GM21390 (cell line): ENCODE measurements at regions not wholly inside any gene's neighbourhood (a gene's known extent, or its start where the extent isn't known, plus 50 kb on each side); places are given as distances from the start of the nearest gene placed in this dataset.
"Not testable (repeated sequence)": the region's sequence is repeated elsewhere in the genome, so short reads cannot be mapped to it uniquely, and the experiment has no call there.

Experiments used
- ATAC-seq: cut with Tn5 transposase; IDR thresholded peaks from one replicate; pipeline ENCODE4 v1.9.1; 2021; ENCODE audit not compliant: unreplicated experiment

DNA sequence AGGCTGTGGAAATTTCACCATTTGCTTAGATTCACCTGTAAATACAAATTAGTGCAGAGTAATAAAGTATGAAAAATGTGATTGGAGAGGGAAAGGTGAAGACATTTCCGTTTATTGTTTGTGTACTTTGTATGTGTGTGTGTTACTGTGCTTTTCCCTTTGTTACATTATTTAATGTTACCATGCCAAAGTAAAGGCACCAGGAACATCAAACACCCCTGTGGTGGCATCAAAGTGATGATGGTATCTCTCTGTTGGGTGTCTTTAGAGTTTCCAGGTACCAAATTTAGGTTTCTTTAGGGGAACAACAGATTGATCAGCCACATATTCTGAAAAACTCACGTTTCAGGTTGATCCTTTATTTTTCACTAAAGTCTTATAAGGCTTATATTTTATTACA, 189.0 kb upstream of the FBXO33 start:
- ATAC-seq: no peak

DNA sequence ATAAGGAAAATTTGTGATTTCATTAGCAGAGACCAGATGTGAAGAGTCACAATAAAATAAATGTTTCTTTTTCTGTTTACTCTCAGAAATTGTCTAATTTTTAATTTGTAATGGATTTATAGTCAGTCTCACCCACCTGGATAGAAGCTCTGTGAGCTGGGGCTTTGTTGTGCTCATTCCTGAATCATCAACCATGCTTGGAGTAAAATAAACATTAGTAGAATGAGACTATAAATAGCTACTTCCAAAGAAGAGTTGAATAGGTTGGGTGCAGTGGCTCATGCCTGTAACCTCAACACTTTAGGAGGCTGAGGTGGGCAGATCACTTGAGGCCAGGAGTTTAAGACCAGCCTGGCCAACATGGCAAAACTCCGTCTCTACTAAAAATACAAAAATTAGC, 185.3 kb upstream of the FBXO33 start:
- ATAC-seq: no peak

DNA sequence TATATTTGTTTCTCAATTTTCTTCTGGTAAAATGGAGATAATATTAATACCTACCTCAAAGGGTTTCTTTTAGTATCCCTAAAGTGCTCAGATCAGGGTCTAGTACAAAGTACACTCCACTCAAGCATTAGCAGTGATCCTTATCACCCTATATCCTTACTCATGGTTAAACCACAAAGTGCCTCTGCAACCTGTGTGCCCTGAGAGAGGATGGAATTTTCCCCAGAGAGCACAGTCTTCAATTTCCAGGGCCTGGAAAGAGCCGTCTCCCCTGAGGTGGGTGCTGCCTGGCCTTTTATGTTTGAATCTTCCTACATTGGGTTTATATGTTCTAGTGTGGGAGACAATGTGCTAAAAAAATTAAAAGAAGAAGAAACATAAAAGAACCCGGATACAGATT, 183.1 kb upstream of the FBXO33 start:
- ATAC-seq: no peak

DNA sequence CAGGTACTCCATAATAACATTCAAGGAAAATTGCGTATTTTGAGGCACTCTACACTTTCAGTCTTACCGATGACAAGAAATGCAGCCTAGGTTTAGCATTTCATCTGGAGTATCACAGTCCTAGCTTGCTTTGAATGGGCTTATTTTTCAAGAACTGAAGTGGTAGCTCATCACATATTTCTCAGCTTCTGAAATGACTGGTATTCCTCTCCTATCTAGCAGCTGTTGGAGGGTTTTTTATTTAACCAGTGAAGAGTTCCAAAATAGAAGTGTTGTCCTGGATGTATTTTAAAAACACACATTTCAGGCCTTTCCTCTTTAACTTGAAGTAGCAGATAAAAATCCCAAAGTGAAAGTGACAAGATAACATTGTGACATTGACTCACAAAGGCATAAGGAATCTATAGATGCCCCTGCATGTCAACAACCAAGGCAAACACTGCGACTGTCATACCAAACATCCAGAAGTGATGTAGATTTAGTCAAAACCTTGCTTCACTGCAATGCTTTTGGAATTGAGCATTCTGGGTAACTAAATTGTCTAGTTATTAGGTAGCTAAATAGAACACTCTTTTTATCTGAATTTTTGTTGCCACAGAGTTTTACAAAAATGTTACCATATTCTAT, 182.2 kb upstream of the FBXO33 start:
- no peak for ATAC-seq

DNA sequence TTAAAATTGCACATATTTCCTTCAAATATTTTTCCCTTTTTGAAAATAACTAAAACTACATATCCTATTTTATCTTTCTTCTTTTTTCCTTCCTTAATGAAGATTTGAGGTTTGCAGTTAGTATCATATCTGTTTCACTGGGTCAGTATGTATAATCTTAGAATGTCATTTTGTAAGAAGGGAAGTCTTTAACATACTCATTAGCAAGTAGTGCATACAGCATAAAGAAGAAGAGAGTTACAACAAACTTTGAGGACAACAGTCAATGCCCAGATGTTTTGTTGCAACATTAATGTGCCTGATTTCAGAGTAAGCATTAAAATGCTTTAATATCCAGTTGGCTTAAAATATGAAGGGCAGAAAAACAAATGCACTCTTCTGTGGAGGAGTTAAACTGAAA, 176.9 kb upstream of the FBXO33 start:
- ATAC-seq: no peak

DNA sequence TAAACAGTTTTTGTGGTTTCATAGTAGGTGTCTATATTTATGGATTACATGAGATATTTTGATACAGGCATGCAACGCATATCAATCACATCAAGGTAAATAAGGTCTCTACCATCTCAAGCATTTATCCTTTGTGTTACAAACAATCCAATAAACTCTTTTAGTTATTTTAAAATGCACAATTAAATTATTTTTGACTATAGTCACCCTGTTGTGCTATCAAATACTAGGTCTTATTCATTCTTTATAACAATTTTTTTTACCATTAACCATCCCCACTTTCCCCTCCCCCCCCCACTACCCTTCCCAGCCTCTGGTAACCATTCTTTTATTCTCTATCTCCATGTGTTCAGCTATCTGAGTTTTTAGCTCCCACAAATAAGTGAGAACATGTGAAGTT, 175.7 kb upstream of the FBXO33 start:
- ATAC-seq: no peak

DNA sequence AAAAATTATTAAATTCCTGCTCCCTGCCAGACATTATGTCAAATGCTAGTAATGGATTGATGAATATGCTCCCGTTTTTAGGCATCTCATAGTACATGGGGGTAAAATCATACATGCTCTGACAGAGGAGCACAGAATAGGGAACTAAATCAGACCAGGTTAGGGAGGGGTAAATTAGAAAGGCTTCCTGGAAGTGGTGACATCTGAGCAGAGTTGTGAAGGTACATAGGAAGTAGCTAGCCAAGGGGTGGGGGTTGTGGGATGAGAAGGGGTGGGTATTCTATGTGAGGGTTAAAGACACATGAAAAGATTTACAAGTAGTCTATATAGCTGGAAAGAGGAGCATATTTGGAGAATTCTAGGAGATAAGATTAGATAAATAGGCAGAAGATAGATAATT, 171.7 kb upstream of the FBXO33 start:
- no peak for ATAC-seq

DNA sequence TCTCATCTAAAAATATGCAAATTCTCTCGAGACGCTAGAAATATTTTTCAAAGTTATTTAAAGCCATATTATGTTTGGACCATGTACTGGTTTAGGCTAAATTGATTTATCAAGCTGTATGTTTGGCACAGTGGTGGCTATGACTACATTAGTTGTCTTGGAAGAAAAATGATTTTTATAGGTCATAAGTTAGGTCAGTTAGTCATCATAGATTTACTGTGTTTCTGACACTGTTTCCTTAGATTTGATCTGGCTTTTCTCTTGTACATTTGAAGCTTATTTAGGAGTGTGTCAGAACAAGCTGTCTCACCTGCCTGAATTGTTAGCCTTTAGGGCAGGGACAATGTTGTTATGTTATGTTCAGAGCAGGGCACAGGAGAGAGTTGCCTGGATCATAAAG, 161.1 kb upstream of the FBXO33 start:
- ATAC-seq: no peak

DNA sequence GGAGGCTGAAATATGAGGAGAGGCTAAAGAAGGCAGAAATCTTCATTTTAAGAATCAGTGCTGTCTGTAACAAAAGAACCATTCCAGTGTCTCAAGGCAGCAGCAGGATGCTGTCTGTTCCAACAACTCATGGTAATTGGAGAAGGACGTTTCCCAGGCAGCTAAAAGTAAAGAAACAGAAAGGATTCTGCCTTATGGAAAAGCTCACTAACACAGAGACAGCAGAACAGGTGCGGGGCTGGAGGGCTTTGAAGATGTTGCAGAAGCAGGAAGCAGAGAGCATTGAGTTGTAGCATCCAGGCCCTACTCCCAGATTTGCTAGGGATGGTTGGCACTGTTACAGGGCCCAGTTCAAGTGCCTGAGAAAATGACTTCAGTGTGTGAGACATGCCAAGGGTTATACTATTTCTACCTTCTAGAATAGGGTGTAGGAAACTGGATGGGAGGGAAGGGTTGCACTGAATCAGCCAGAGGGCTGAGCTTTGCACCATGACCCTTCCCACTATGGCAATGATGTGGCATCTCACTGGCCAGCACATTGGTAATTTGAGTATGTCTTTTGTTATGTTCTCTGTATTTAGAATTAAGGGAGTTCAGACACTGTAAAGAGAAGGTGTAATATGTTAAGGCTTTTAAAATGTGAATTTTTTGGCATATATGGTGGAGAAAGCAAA, 160.0 kb upstream of the FBXO33 start:
- ATAC-seq: no peak

DNA sequence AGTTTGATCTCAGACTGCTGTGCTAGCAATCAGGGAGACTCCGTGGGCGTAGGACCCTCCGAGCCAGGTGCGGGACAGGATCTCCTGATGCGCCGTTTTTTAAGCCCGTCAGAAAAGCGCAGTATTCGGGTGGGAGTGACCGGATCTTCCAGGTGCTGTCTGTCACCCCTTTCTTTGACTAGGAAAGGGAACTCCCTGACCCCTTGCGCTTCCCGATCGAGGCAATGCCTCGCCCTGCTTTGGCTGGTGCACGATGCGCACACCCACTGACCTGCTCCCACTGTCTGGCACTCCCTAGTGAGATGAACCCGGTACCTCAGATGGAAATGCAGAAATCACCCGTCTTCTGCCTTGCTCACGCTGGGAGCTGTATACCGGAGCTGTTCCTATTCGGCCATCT, 157.6 kb upstream of the FBXO33 start:
- ATAC-seq: not testable (repeated sequence)

DNA sequence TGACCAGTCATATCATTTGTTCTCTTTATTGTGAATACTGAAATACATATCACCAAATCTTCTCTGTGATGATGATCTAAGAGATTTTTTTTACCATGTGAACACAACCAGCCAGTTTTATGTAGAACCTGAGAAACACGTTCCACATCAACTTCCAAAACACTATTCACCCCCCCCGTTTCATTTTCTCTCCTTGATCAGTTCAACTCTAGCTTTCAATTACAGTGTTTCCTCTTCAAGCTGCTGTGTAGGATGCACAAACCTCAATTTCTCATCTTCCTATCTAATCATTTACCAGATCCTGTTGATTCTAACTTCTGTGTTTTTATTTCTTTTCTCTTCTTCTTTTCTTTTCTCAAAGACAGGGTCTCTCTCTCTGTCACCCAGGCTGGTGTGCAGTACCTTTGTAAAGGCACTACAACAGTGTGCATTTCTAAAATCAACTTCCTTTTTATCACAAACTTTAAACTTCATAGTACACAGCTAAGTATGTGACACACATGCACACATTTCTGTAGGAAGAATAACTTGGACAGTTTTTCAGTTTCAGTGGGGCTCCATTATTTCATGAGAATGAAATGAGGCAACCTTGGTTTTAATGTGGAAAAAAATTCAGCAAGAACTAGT, 149.9 kb upstream of the FBXO33 start:
- no peak for ATAC-seq

DNA sequence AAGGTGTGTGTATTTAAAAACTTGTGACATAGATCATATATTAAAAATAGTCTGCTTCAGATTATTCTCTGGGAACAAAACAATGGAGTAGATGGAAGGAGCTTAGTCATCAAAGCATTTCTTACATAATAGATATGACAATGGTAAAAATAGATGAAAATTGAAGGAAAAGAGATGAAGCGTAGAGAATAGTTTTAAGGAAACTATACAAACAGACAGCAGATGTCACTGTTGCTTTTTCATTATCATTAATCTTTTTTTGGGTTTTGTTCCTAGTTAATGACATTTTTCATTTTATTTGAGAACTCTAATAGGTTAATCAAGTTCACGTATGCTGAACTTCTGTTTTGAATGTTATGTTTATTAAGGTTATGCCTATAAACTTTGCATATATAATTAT, 149.2 kb upstream of the FBXO33 start:
- no peak for ATAC-seq

DNA sequence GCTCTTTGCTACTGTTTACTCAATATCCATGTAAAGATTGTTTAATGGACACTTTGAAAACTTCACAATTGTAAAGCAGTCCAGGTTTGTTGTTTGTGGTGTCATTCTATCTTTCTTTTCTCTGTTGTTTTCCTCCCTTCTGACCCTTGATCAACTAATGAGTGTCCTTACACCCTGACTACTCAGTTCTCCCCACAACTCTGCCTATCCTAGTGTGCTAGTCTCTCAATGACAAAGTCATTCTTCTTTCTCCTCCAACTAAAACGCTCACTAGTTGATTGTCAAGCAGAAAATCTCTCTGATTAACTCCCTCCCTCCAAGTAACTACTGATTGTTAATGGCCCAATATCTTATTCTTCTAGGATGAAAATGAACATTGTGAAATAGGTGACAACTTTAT, 148.5 kb upstream of the FBXO33 start:
- ATAC-seq: no peak

DNA sequence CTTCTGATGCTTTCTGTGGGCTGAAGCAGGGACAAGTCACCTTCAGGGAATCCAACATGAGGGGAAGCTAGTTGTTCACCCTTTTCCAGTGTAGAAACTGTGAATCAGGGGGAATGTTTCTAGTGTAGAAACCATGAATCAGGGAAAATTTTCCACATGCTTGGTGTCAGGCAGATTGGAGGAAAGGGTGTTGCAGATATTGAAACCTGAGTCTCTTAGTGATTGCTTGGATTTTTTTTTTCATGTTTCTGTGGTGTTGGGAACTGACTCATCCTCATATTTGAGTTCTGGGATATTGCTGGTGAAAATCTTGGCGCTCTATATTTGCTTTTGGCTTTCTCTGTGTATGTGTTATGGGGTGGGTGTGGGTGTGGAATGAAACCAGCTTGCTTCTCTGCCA, 144.5 kb upstream of the FBXO33 start:
- no peak for ATAC-seq

DNA sequence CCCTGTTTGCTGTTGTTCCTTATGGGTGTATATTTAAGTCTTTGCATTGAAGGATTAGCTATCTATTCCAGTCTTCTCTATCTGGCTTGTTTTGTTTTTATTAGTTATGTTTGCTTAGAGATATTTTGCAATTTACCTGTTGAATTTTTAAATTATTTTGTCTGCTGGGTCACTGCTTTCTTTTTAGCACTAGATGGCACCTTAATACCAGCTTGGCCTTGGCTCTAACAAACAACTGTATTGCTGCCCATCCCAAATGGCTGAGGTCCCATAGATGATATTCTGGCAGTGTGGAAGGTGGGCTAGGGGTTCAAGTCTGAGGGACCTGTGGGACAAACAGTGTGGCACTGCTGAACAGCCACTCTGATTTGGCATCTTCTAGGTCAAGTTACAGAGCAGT, 144.0 kb upstream of the FBXO33 start:
- no peak for ATAC-seq

DNA sequence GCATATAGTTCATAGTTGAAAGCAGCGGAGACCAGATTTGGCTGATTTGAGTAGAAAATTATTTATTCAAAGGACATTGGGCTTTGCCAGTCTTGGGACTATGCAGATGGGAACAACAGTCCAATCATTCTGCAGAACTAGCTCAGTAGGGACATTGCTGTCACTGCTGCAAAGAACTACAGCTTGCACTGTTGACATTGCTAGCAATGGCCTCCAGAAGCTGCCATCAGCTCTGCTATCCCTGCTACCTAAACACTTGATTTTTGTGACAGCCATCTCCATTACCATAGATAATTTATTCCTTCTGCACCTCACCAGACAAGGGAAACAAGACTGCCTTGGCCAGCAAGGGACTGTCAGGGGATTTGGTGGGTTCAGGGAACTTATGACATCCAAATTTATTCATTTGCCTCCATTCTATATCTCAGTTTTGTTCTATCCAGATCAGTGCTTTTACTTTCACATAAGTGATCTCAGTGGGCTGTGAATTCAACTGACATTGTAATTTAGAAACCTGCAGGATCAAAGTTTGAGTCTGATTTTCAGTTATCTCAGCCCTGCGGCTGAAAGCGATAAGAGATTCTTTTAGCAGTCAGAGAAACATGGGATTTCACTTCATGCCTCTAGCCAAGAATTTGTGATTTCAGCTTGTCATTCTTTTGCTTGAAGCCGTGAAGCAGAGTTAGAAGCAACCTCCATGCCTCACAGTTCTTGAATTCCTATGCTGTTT, 136.7 kb upstream of the FBXO33 start:
- peak; percentile 66 for ATAC-seq

DNA sequence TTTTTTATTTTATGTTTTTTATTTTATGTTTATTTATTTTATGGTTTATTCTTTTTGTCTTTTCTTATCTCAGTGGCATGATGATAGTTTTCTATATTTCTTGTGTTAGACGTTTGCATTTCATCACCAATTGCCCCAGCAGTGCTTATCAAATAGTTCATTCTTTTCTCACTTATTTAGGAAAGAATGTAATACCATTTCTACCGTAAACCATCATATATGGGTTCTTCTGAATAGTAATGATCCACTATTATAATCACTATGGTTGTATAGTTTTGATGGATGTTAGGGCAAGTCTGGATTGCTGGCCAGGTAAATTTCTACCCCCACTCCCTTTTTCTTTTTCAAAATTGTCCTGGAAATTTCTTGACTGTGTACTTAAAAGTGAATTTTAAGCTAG, 134.6 kb upstream of the FBXO33 start:
- no peak for ATAC-seq

DNA sequence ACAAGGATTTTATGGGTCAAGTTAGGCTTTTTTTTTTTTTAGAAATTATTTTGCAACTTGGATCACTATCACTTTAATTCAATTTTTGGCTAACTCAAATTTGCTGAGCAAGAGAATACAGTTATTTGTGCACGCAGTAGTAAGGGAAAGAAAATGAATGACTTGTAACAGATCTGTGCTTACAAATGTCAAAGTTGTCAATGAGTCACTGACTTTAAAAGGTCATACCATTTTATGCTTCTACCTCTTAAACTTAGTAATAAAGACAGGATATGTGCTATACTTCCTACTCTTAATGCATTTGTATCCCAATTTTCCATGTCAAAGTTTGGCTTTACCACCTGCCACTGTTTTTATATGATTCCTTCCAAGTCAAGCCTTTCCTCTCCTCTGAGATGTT, 131.1 kb upstream of the FBXO33 start:
- ATAC-seq: no peak

DNA sequence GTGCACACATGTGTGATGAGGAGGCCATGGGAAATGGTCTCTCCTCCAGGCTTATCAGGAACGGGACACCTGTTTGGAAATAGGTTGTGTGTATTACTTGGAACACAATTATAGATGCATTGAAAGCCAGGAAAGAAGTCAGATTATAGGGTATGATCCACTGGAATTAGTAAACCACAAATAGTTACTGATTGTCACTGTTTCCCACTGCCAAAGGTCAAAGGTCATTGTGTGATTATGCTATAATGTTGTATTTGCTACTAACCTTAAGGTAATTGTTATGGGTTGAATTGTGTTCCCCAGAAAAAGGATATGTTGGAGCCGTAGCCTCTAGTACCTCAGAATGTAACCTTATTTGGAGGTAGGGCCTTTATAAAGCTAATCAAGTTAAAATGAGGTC, 129.9 kb upstream of the FBXO33 start:
- ATAC-seq: no peak

DNA sequence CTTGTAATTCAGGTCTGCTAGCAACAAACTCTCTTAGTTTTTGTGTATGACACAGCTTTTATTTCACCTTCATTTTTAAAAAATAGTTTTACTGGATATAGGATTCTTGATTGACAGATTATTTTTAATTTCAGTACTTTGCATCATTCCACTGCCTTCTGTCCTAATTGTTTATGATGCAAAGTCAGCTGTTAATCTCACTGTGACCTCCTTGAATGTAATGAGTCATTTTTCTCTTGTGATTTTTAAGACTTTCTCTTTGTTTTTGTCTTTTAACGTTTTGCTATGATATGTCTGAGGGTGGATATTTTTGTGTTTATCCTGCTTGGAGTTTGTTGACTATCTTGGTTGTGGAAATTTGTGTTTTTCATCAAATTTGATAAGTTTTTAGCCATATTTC, 126.3 kb upstream of the FBXO33 start:
- ATAC-seq: no peak

DNA sequence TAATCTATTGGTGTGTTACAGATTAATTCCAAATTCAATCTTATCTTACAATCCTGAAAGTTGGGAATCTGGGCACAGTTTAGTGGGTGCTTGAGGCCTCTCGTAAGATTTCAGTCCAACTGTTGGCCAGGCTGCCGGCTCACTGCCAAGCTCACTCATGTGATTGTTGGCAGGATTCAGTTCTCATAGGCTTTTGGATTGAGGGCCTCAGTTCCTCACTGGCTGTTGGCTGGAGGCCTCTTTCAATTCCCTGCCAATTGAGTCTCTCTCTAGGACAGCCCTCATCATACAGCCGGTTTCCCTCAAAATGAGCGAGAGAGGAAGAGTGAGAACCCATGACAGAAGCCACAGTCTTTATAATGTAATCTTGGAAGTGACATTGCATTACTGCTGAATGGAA, 123.5 kb upstream of the FBXO33 start:
- ATAC-seq: no peak

DNA sequence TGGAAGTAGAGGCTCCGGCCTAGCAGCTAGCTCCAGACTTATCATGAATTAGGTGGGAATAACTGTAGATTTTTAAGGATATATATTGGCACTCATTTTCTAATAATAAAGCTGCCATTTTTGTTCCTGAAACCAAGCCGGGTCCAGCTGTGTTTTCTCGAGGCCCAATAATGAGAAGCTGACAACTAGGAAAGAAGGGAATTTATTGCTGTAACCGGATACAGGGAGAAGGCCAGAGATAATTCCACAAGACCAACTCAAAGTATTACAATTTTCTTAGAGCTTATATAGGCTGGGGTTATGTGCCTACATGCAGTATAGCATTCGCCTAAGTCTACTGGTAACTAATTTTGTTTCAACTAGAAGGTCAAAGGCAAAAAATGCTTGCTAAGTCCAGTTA, 122.3 kb upstream of the FBXO33 start:
- no peak for ATAC-seq
